ENCODE measurements at regions not wholly inside any gene's neighbourhood (a gene's known extent, or its start where the extent isn't known, plus 50 kb on each side); places are given as distances from the start of the nearest gene placed in this dataset.

- FAIRE-seq = no peak
- dilution Hi-C loops (cut with MboI; ENCODE audit: extremely low pct_ligation_motif_present, low sequenced_read_pairs) = no loop called here
- POLR2A ChIA-PET = no interaction called here
These were observed 203.2 kb upstream of the HHIP start for GRCh38 chr4:144442713-144443112.

More at GRCh38 chr4:144442713-144443112, 203.2 kb upstream of the HHIP start:
- H3K9me1 ChIP-seq (replicated peaks; ENCODE audit: control insufficient read depth, extremely low read depth, insufficient read depth, low read length) = no peaks in the 10 kb centered on the region
- H3K27ac ChIP-seq (ENCODE audit: insufficient read depth, low read depth, low read length) = no peak overlapping the region
- H3K79me2 ChIP-seq (ENCODE audit: control insufficient read depth, insufficient read depth, low read length) = no peaks in the 10 kb centered on the region
- no peaks in the 10 kb centered on the region for H3K9me3 ChIP-seq (replicated peaks; ENCODE audit: control insufficient read depth, insufficient read depth, low read length)
- no peaks in the 10 kb centered on the region for H3K27me3 ChIP-seq (ENCODE audit: control insufficient read depth in 2 of 2, insufficient read depth in 2 of 2, low read length in 2 of 2)
- no peaks in the 10 kb centered on the region for H3K36me3 ChIP-seq (ENCODE audit: control insufficient read depth in 2 of 2, extremely low read depth in 1 of 2, insufficient read depth in 2 of 2, low read length in 2 of 2)
- CTCF ChIA-PET = no interaction called here
- no peaks in the 10 kb centered on the region for H3K4me1 ChIP-seq (ENCODE audit: control insufficient read depth, extremely low read depth, insufficient read depth, low read length)
- H4K20me1 ChIP-seq (replicated peaks; ENCODE audit: control insufficient read depth, extremely low read depth, insufficient read depth, low read length) = no peaks in the 10 kb centered on the region
- H3K9ac ChIP-seq (replicated peaks; ENCODE audit: extremely low read depth, insufficient read depth, low read length) = no peak overlapping the region
- no peak overlapping the region for H2AFZ ChIP-seq (ENCODE audit: low read depth, low read length)
- no peak for TF ChIP-seq MYC (IDR thresholded peaks at IDR 0.05; ENCODE audit: low read depth, low read length)
- TF ChIP-seq EZH2 (IDR thresholded peaks at IDR 0.05; ENCODE audit: borderline replicate concordance, low read depth, low read length, severe bottlenecking) = no peak
- no peak for TF ChIP-seq MAX (IDR thresholded peaks at IDR 0.05; ENCODE audit: insufficient read depth, insufficient read length)
- TF ChIP-seq, protein P1, sequence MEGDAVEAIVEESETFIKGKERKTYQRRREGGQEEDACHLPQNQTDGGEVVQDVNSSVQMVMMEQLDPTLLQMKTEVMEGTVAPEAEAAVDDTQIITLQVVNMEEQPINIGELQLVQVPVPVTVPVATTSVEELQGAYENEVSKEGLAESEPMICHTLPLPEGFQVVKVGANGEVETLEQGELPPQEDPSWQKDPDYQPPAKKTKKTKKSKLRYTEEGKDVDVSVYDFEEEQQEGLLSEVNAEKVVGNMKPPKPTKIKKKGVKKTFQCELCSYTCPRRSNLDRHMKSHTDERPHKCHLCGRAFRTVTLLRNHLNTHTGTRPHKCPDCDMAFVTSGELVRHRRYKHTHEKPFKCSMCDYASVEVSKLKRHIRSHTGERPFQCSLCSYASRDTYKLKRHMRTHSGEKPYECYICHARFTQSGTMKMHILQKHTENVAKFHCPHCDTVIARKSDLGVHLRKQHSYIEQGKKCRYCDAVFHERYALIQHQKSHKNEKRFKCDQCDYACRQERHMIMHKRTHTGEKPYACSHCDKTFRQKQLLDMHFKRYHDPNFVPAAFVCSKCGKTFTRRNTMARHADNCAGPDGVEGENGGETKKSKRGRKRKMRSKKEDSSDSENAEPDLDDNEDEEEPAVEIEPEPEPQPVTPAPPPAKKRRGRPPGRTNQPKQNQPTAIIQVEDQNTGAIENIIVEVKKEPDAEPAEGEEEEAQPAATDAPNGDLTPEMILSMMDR (IDR thresholded peaks at IDR 0.05; ENCODE audit: extremely low read depth in 1 of 2, insufficient read depth in 1 of 2, low read depth in 1 of 2, low read length in 2 of 2) = no peak
- TF ChIP-seq POLR2AphosphoS5 (IDR thresholded peaks at IDR 0.05; ENCODE audit: insufficient read depth, low read depth, low read length) = no peak
- TF ChIP-seq JUN (IDR thresholded peaks at IDR 0.05; ENCODE audit: borderline replicate concordance, insufficient read depth, insufficient read length, low read depth) = no peak
- no peak for TF ChIP-seq GATA2 (IDR thresholded peaks at IDR 0.05; ENCODE audit: insufficient read depth, insufficient read length, low read depth, low read length)
- no peak for TF ChIP-seq FOS (IDR thresholded peaks at IDR 0.05; ENCODE audit: borderline replicate concordance, insufficient read depth, low read length)
- no peak for DNase-seq (ENCODE audit: low read depth, low spot score)
- no peak overlapping the region for H3K4me3 ChIP-seq (replicated peaks in 1 of 3; ENCODE audit: insufficient read depth in 1 of 3, low read depth in 1 of 3, low read length in 3 of 3)
- intact Hi-C loops (cut with micrococcal nuclease) = no loop called here
- no TSS peak for BruUV-seq (replicated peaks)
- no peak overlapping the region for H3K4me2 ChIP-seq (ENCODE audit: insufficient read depth, low read length)

Measured in endothelial cell of umbilical vein (primary cell).